CD8-positive, alpha-beta memory T cell (primary cell): ENCODE measurements at regions not wholly inside any gene's neighbourhood (a gene's known extent, or its start where the extent isn't known, plus 50 kb on each side); places are given as distances from the start of the nearest gene placed in this dataset.

ENCODE experiments used
- CTCF ChIA-PET: fragments of 350-600 bp; sonication (Branson Sonifier 250); formaldehyde crosslinking; loops from one replicate; lab custom pipeline; 2021; ENCODE audit warnings: antibody characterized with exemption; lab: Charles Lee
- POLR2A ChIA-PET: fragments of 350-600 bp; sonication (Branson Sonifier 250); formaldehyde crosslinking; loops from one replicate; lab custom pipeline; 2021; ENCODE audit warnings: antibody characterized with exemption; lab: Charles Lee
- DNase-seq, 5 donors: peaks; one replicate each; pipeline versions ENCODE4 v3.0.0 to v3.0.0-alpha.2; 2020 to 2022; ENCODE audit warnings: mixed read lengths in 1 of 5
- H3K27ac ChIP-seq: one replicate; pipeline ENCODE4 v1.7.0; 2013; ENCODE audit warnings: low read depth, mild to moderate bottlenecking, low read length, moderate library complexity
- H3K27me3 ChIP-seq: 2 replicates; pipeline ENCODE4 v1.7.0; 2013; ENCODE audit warnings: low read length, mild to moderate bottlenecking; ENCODE audit not compliant: insufficient read depth, poor library complexity, severe bottlenecking
- H3K36me3 ChIP-seq: 2 replicates; pipeline ENCODE4 v1.7.0; 2013; ENCODE audit warnings: mild to moderate bottlenecking, low read length, moderate library complexity; ENCODE audit not compliant: insufficient read depth
- H3K4me1 ChIP-seq: 2 replicates; pipeline ENCODE4 v1.7.0; 2013; ENCODE audit warnings: mild to moderate bottlenecking, low read length, moderate library complexity; ENCODE audit not compliant: insufficient read depth
- H3K4me3 ChIP-seq: 2 replicates; pipeline ENCODE4 v1.7.0; 2013; ENCODE audit warnings: mild to moderate bottlenecking, low read length
- H3K9me3 ChIP-seq: 2 replicates; pipeline ENCODE4 v1.7.0; 2013; ENCODE audit warnings: mild to moderate bottlenecking, low read length
- H3K27ac Mint-ChIP-seq, 8 donors: one replicate each; pipeline ENCODE4 v1.8.0; 2020 to 2021; ENCODE audit warnings: mixed read lengths in 8 of 8, mild to moderate bottlenecking in 6 of 8, inconsistent platforms in 3 of 8, moderate library complexity in 3 of 8
- H3K27me3 Mint-ChIP-seq, 2 donors: one replicate each; pipeline ENCODE4 v1.8.0; 2020 to 2021; ENCODE audit warnings: mixed read lengths in 2 of 2, mild to moderate bottlenecking in 1 of 2, moderate library complexity in 1 of 2
- H3K36me3 Mint-ChIP-seq, 3 donors: one replicate each; pipeline ENCODE4 v1.8.0; 2020 to 2021; ENCODE audit warnings: mixed read lengths in 3 of 3, inconsistent platforms in 1 of 3, mild to moderate bottlenecking in 1 of 3
- H3K4me1 Mint-ChIP-seq, 3 donors: one replicate each; pipeline ENCODE4 v1.8.0; 2020 to 2021; ENCODE audit warnings: mixed read lengths in 3 of 3, inconsistent platforms in 1 of 3, mild to moderate bottlenecking in 1 of 3
- H3K4me3 Mint-ChIP-seq, 7 donors: one replicate each; pipeline ENCODE4 v1.8.0; 2020 to 2021; ENCODE audit warnings: mixed read lengths in 7 of 7, mild to moderate bottlenecking in 6 of 7, moderate library complexity in 4 of 7, inconsistent platforms in 2 of 7
- H3K9me3 Mint-ChIP-seq, 5 donors: one replicate each; pipeline ENCODE4 v1.8.0; 2020 to 2022; ENCODE audit warnings: mixed read lengths in 5 of 5, mild to moderate bottlenecking in 3 of 5, moderate library complexity in 2 of 5, inconsistent platforms in 1 of 5

- Histone ChIP-seq H3K36me3 (no peaks in the 10 kb centered on the region), H3K27ac (no peak overlapping the region), H3K9me3 (no peaks in the 10 kb centered on the region), H3K27me3 (no peaks in the 10 kb centered on the region), H3K4me3 (no peak overlapping the region), H3K4me1 (no peaks in the 10 kb centered on the region)
- Mint-ChIP-seq H3K36me3 (no peaks in the 10 kb centered on the region), H3K9me3 (peaks cover 0 to 11% (median 0%) of the 10 kb centered on the region in 5 donors), H3K4me3 (no peak overlapping the region), H3K4me1 (no peaks in the 10 kb centered on the region), H3K27me3 (peaks cover 0 to 7% of the 10 kb centered on the region in 2 donors), H3K27ac (no peak overlapping the region)
- POLR2A ChIA-PET: no interaction called here
- DNase-seq: no peak
- CTCF ChIA-PET: no interaction called here
Observed at GRCh38 chr3:105093371-105094252, 273.1 kb upstream of the ALCAM start.

- Mint-ChIP-seq H3K4me1 (no peaks in the 10 kb centered on the region), H3K9me3 (peaks cover 0 to 11% (median 0%) of the 10 kb centered on the region in 5 donors), H3K4me3 (no peak overlapping the region), H3K27ac (no peak overlapping the region), H3K36me3 (no peaks in the 10 kb centered on the region), H3K27me3 (peaks cover 0 to 7% of the 10 kb centered on the region in 2 donors)
- no peak overlapping the region for H3K27ac ChIP-seq
- H3K27me3 ChIP-seq: no peaks in the 10 kb centered on the region
- no peaks in the 10 kb centered on the region for H3K4me1 ChIP-seq
- no peaks in the 10 kb centered on the region for H3K36me3 ChIP-seq
- no peak for DNase-seq
- ChIA-PET POLR2A (no interaction called here), CTCF (no interaction called here)
- H3K4me3 ChIP-seq: no peak overlapping the region
- H3K9me3 ChIP-seq: no peaks in the 10 kb centered on the region
Observed at GRCh38 chr3:105094588-105094987, 272.1 kb upstream of the ALCAM start.

DNA sequence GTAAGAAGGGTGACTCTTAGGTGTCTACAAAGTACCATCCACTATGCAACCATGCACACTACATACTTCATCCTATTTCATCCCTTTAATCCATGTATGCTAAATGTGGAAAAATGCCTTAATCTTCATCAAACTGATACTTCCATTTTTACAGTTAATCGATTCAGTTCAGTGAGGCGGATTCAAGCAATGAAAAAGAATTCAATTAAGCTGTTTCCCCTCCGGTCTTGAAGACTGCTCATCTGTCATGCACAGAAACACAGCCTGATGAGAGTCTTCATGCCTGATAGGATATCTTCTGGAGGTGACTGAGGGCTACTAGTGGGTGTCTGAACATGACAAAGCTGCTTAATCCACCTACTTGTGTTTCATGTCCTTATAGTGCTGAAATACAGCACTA, 270.6 kb upstream of the ALCAM start:
- H3K4me3 ChIP-seq: no peak overlapping the region
- H3K36me3 ChIP-seq: no peaks in the 10 kb centered on the region
- POLR2A ChIA-PET: no interaction called here
- no peaks in the 10 kb centered on the region for H3K9me3 ChIP-seq
- no peak overlapping the region for H3K27ac Mint-ChIP-seq
- no peaks in the 10 kb centered on the region for H3K4me1 Mint-ChIP-seq
- CTCF ChIA-PET: no interaction called here
- H3K9me3 Mint-ChIP-seq: peaks cover 0 to 11% (median 0%) of the 10 kb centered on the region in 5 donors
- H3K36me3 Mint-ChIP-seq: no peaks in the 10 kb centered on the region
- H3K27me3 Mint-ChIP-seq: peaks cover 0 to 7% of the 10 kb centered on the region in 2 donors
- H3K27me3 ChIP-seq: no peaks in the 10 kb centered on the region
- no peak overlapping the region for H3K4me3 Mint-ChIP-seq
- no peak for DNase-seq
- H3K4me1 ChIP-seq: no peaks in the 10 kb centered on the region
- H3K27ac ChIP-seq: no peak overlapping the region

- CTCF ChIA-PET: no interaction called here
- H3K27me3 ChIP-seq: no peaks in the 10 kb centered on the region
- no peaks in the 10 kb centered on the region for H3K4me1 ChIP-seq
- Mint-ChIP-seq H3K4me1 (no peaks in the 10 kb centered on the region), H3K27me3 (no peaks in the 10 kb centered on the region), H3K36me3 (no peaks in the 10 kb centered on the region), H3K4me3 (no peak overlapping the region), H3K9me3 (no peaks in the 10 kb centered on the region), H3K27ac (no peak overlapping the region)
- H3K36me3 ChIP-seq: no peaks in the 10 kb centered on the region
- H3K9me3 ChIP-seq: no peaks in the 10 kb centered on the region
- no peak overlapping the region for H3K27ac ChIP-seq
- H3K4me3 ChIP-seq: no peak overlapping the region
- POLR2A ChIA-PET: no interaction called here
- no peak for DNase-seq
Observed at GRCh38 chr3:105101603-105102002, 265.1 kb upstream of the ALCAM start.

GRCh38 chr3:105103139-105103538, 263.6 kb upstream of the ALCAM start:
- no peak for DNase-seq
- Mint-ChIP-seq H3K27ac (no peak overlapping the region), H3K27me3 (no peaks in the 10 kb centered on the region), H3K9me3 (no peaks in the 10 kb centered on the region), H3K36me3 (no peaks in the 10 kb centered on the region), H3K4me1 (no peaks in the 10 kb centered on the region), H3K4me3 (no peak overlapping the region)
- no peaks in the 10 kb centered on the region for H3K4me1 ChIP-seq
- CTCF ChIA-PET: no interaction called here
- no peaks in the 10 kb centered on the region for H3K27me3 ChIP-seq
- no peak overlapping the region for H3K4me3 ChIP-seq
- H3K36me3 ChIP-seq: no peaks in the 10 kb centered on the region
- H3K27ac ChIP-seq: no peak overlapping the region
- POLR2A ChIA-PET: no interaction called here
- no peaks in the 10 kb centered on the region for H3K9me3 ChIP-seq

GRCh38 chr3:105108823-105109222, 257.9 kb upstream of the ALCAM start:
- no peak for DNase-seq
- Histone ChIP-seq H3K4me1 (no peaks in the 10 kb centered on the region), H3K36me3 (no peaks in the 10 kb centered on the region), H3K27me3 (no peaks in the 10 kb centered on the region), H3K9me3 (no peaks in the 10 kb centered on the region), H3K27ac (no peak overlapping the region), H3K4me3 (no peak overlapping the region)
- Mint-ChIP-seq H3K4me3 (no peak overlapping the region), H3K27me3 (peaks cover 0 to 3% of the 10 kb centered on the region in 2 donors), H3K9me3 (peaks cover 9 to 21% (median 15%) of the 10 kb centered on the region in 5 donors), H3K4me1 (no peaks in the 10 kb centered on the region), H3K27ac (no peak overlapping the region), H3K36me3 (no peaks in the 10 kb centered on the region)
- CTCF ChIA-PET: no interaction called here
- POLR2A ChIA-PET: no interaction called here

GRCh38 chr3:105118905-105119304, 247.8 kb upstream of the ALCAM start:
- H3K4me1 ChIP-seq: no peaks in the 10 kb centered on the region
- no peaks in the 10 kb centered on the region for H3K36me3 Mint-ChIP-seq
- no peak overlapping the region for H3K27ac ChIP-seq
- no peak for DNase-seq
- no peaks in the 10 kb centered on the region for H3K27me3 ChIP-seq
- H3K9me3 Mint-ChIP-seq: peaks cover 0 to 2% (median 0%) of the 10 kb centered on the region in 5 donors
- H3K4me3 ChIP-seq: no peak overlapping the region
- H3K36me3 ChIP-seq: no peaks in the 10 kb centered on the region
- CTCF ChIA-PET: no interaction called here
- no peak overlapping the region for H3K4me3 Mint-ChIP-seq
- POLR2A ChIA-PET: no interaction called here
- H3K4me1 Mint-ChIP-seq: no peaks in the 10 kb centered on the region
- no peak overlapping the region for H3K27ac Mint-ChIP-seq
- no peaks in the 10 kb centered on the region for H3K9me3 ChIP-seq
- peaks cover 0 to 3% of the 10 kb centered on the region in 2 donors for H3K27me3 Mint-ChIP-seq

DNA sequence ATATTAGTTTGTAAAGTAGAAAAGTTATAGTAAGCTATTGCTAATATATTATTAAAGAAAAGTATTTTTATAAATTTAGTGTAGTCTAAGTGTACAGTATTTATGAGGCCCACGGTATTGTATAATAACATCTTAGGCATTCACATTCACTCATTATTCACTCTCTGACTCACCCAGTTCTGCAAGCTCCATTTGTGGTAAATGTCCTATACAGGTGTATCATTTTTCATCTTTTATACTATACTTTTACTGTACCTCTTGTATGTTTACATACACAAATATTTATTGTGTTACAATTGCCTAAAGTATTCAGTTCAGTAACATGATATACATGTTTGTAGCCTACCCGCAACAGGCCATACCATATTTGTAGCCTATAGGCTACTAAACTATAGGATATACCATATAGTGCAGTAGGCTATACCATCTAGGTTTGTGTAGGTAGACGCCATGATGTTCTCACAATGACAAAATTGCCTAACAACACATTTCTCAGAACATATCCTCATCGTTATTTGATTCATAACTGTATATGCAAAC, 246.8 kb upstream of the ALCAM start:
- H3K27me3 Mint-ChIP-seq: peaks cover 0 to 1% of the 10 kb centered on the region in 2 donors
- POLR2A ChIA-PET: no interaction called here

More for the DNA sequence above, 246.8 kb upstream of the ALCAM start:
- Mint-ChIP-seq H3K4me3 (no peak overlapping the region), H3K27ac (no peak overlapping the region), H3K9me3 (no peaks in the 10 kb centered on the region), H3K36me3 (no peaks in the 10 kb centered on the region), H3K4me1 (no peaks in the 10 kb centered on the region)
- no peaks in the 10 kb centered on the region for H3K4me1 ChIP-seq
- CTCF ChIA-PET: no interaction called here
- DNase-seq: no peak
- no peaks in the 10 kb centered on the region for H3K27me3 ChIP-seq
- no peaks in the 10 kb centered on the region for H3K9me3 ChIP-seq
- H3K4me3 ChIP-seq: no peak overlapping the region
- H3K27ac ChIP-seq: no peak overlapping the region
- H3K36me3 ChIP-seq: no peaks in the 10 kb centered on the region
